Kidney tubule cell (primary cell): ENCODE measurements at regions not wholly inside any gene's neighbourhood (a gene's known extent, or its start where the extent isn't known, plus 50 kb on each side); places are given as distances from the start of the nearest gene placed in this dataset.
"Not testable (repeated sequence)": the region's sequence is repeated elsewhere in the genome, so short reads cannot be mapped to it uniquely, and the experiment has no call there.

Experiments
- DNase-seq: peaks from one replicate; pipeline ENCODE4 v3.0.0-alpha.2; 2018; ENCODE audit warnings: low spot score

GRCh38 chr2:16186661-16187481 lies 246.5 kb downstream of the MYCN start:
- no peak for DNase-seq

- no peak for DNase-seq
Measured at GRCh38 chr2:16185801-16186272, 245.5 kb downstream of the MYCN start.

GRCh38 chr2:16184945-16185660 lies 244.8 kb downstream of the MYCN start:
- no peak for DNase-seq

- no peak for DNase-seq
Measured at GRCh38 chr2:16184341-16184890, 244.1 kb downstream of the MYCN start.

- no peak for DNase-seq
Measured at GRCh38 chr2:16183345-16183744, 243.0 kb downstream of the MYCN start.

- no peak for DNase-seq
Measured at GRCh38 chr2:16182841-16183240, 242.5 kb downstream of the MYCN start.

GRCh38 chr2:16182311-16182815 lies 242.0 kb downstream of the MYCN start:
- not testable (repeated sequence) for DNase-seq

GRCh38 chr2:16181741-16182090 lies 241.4 kb downstream of the MYCN start:
- DNase-seq = no peak

GRCh38 chr2:16181062-16181740 lies 240.9 kb downstream of the MYCN start:
- DNase-seq = no peak

- DNase-seq = no peak
Measured at GRCh38 chr2:16180631-16181030, 240.3 kb downstream of the MYCN start.

- DNase-seq = no peak
Measured at GRCh38 chr2:16179701-16180416, 239.5 kb downstream of the MYCN start.

- DNase-seq = no peak
Measured at GRCh38 chr2:16178551-16179130, 238.3 kb downstream of the MYCN start.

GRCh38 chr2:16177671-16178180 lies 237.4 kb downstream of the MYCN start:
- no peak for DNase-seq

- no peak for DNase-seq
Measured at GRCh38 chr2:16176971-16177480, 236.7 kb downstream of the MYCN start.

- DNase-seq = no peak
Measured at GRCh38 chr2:16175247-16175825, 235.0 kb downstream of the MYCN start.

GRCh38 chr2:16174693-16175045 lies 234.3 kb downstream of the MYCN start:
- no peak for DNase-seq

GRCh38 chr2:16173893-16174692 lies 233.7 kb downstream of the MYCN start:
- DNase-seq = no peak

GRCh38 chr2:16172324-16173175 lies 232.2 kb downstream of the MYCN start:
- DNase-seq = no peak

- no peak for DNase-seq
Measured at GRCh38 chr2:16171425-16171920, 231.1 kb downstream of the MYCN start.
